DND-41 (cell line): ENCODE measurements at regions not wholly inside any gene's neighbourhood (a gene's known extent, or its start where the extent isn't known, plus 50 kb on each side); places are given as distances from the start of the nearest gene placed in this dataset.

Source experiments
- ATAC-seq: fragments of 200-7000 bp; cut with Tn5 transposase; 3 replicates; pipeline ENCODE4 v1.9.1; 2021; ENCODE audit warnings: low read depth; ENCODE audit not compliant: insufficient read depth
- DNase-seq: peaks from one replicate; pipeline ENCODE4 v3.0.0-alpha.2; 2020
- H2AFZ ChIP-seq: 2 replicates; pipeline ENCODE4 v1.6.0; 2012; ENCODE audit warnings: low read depth, low read length
- H3K27ac ChIP-seq: 2 replicates; pipeline ENCODE4 v1.5.1; 2012; ENCODE audit warnings: low read length, inconsistent platforms
- H3K27me3 ChIP-seq: fragments of 200-600 bp; sonication (generic); 2 replicates; pipeline ENCODE4 v1.6.0; 2012; ENCODE audit warnings: low read length, mild to moderate bottlenecking, inconsistent platforms; ENCODE audit not compliant: insufficient read depth, poor library complexity
- H3K36me3 ChIP-seq: 2 replicates; pipeline ENCODE4 v1.5.1; 2012; ENCODE audit warnings: low read length, inconsistent platforms; ENCODE audit not compliant: insufficient read depth
- H3K4me1 ChIP-seq: 2 replicates; pipeline ENCODE4 v1.5.1; 2012; ENCODE audit warnings: mild to moderate bottlenecking, low read length; ENCODE audit not compliant: insufficient read depth
- H3K4me2 ChIP-seq: 2 replicates; pipeline ENCODE4 v1.6.0; 2012; ENCODE audit warnings: mild to moderate bottlenecking, moderate library complexity, low read length, inconsistent platforms; ENCODE audit not compliant: insufficient read depth
- H3K4me3 ChIP-seq, 2 experiments: fragments of 200-600 bp in 1 of 2; shearing (Covaris generic) in 1 of 2; 2 replicates each; pipeline ENCODE4 v1.5.1; 2012 to 2016; ENCODE audit warnings: inconsistent platforms in 2 of 2, low read length in 2 of 2, mild to moderate bottlenecking in 2 of 2, low read depth in 1 of 2, moderate library complexity in 1 of 2
- H3K79me2 ChIP-seq: 2 replicates; pipeline ENCODE4 v1.6.0; 2012; ENCODE audit warnings: low read length, inconsistent platforms; ENCODE audit not compliant: insufficient read depth
- H3K9ac ChIP-seq: 2 replicates; pipeline ENCODE4 v1.6.0; 2012; ENCODE audit warnings: low read depth, mild to moderate bottlenecking, inconsistent platforms, low read length, moderate library complexity
- H3K9me3 ChIP-seq: 2 replicates; pipeline ENCODE4 v1.5.1; 2012; ENCODE audit warnings: low read length, moderate library complexity, mild to moderate bottlenecking, inconsistent platforms; ENCODE audit not compliant: insufficient read depth, severe bottlenecking
- H4K20me1 ChIP-seq: 2 replicates; pipeline ENCODE4 v1.6.0; 2012; ENCODE audit warnings: low read length; ENCODE audit not compliant: insufficient read depth
- CTCF ChIP-seq: IDR thresholded peaks from 2 replicates; pipeline ENCODE4 v1.5.1; 2012; ENCODE audit warnings: borderline replicate concordance, low read length, moderate library complexity, mild to moderate bottlenecking; ENCODE audit not compliant: poor library complexity, severe bottlenecking; ENCODE audit errors: extremely low read depth
- EZH2 ChIP-seq: IDR thresholded peaks from 3 replicates; pipeline ENCODE4 v1.6.1; 2012; ENCODE audit warnings: borderline replicate concordance, low read depth, mild to moderate bottlenecking, moderate library complexity, low read length, inconsistent platforms; ENCODE audit not compliant: severe bottlenecking

DNA sequence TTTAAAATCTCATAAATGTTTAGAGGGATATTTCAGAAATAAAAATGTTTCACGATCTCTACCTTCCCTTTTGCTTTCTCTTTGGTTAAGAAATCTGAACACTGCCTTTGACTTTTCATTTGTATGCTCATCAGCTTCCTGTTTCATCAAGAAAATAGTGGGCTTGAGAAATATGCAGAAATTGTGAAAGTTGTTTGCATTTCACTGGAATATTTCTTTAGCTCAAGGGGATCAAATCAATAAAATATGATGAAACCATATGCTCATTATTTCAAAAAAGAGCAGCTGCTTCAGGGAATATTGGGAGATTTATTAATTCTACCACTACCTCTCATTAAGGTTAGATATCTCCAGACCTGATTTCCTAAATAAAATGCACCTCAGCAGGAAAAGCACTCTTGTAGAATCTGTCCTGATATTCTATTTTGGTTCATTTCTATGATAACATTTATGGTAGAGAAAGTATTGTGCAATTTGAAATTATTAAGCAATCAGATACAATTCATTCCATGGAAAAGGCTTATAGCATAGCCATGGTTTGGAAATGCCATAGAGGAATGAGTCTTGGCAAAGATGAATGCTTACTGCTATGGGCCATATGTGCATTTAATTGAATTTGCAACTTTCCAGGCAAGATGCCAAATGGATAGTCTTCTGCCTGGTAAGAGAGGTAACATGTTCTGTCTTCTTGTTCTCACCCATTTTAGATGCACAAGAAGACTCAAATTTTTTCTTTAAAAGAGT, 212.6 kb upstream of the SLC16A7 start:
- no peaks in the 10 kb centered on the region for H3K36me3 ChIP-seq
- H4K20me1 ChIP-seq, result no peaks in the 10 kb centered on the region
- no peak overlapping the region for H3K9ac ChIP-seq
- no peak overlapping the region for H3K27ac ChIP-seq
- no peak overlapping the region for H3K4me3 ChIP-seq
- H3K79me2 ChIP-seq, result no peaks in the 10 kb centered on the region
- ATAC-seq (no peak), DNase-seq (no peak)
- no peaks in the 10 kb centered on the region for H3K27me3 ChIP-seq
- no peaks in the 10 kb centered on the region for H3K4me1 ChIP-seq
- H2AFZ ChIP-seq, result no peak overlapping the region
- TF ChIP-seq CTCF (no peak), EZH2 (no peak)
- no peaks in the 10 kb centered on the region for H3K9me3 ChIP-seq
- no peak overlapping the region for H3K4me2 ChIP-seq

GRCh38 chr12:59382282-59383078, 213.3 kb upstream of the SLC16A7 start:
- no peak for TF ChIP-seq EZH2
- TF ChIP-seq CTCF, result no peak
- Histone ChIP-seq H3K9me3 (no peaks in the 10 kb centered on the region), H3K4me2 (no peak overlapping the region), H4K20me1 (no peaks in the 10 kb centered on the region), H3K27ac (no peak overlapping the region), H2AFZ (no peak overlapping the region), H3K27me3 (no peaks in the 10 kb centered on the region), H3K36me3 (no peaks in the 10 kb centered on the region), H3K9ac (no peak overlapping the region), H3K4me1 (no peaks in the 10 kb centered on the region), H3K79me2 (no peaks in the 10 kb centered on the region), H3K4me3 (no peak overlapping the region)
- no peak for DNase-seq
- ATAC-seq, result no peak

DNA sequence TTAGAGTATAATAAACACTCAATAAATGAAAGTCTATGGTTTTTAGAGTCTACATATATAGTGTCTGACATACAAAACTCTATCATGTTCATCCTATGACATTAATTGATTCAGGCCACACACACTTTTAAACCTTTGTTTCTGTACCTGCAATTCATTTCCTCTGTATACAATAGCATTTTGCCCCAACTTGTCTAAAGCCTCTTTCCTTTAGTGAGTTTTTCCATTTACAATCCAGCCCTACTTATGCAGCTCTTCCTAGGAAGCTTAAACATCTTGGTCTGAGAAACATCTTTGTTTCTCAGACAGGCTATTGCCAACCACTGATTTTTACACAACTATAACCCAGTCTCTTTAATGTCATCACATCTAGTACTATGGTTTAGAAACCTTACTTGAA, 214.7 kb upstream of the SLC16A7 start:
- TF ChIP-seq EZH2, result no peak
- no peak for TF ChIP-seq CTCF
- Histone ChIP-seq H3K36me3 (no peaks in the 10 kb centered on the region), H3K4me3 (no peak overlapping the region)

More for the DNA sequence above, 214.7 kb upstream of the SLC16A7 start:
- no peak overlapping the region for H2AFZ ChIP-seq
- DNase-seq (no peak), ATAC-seq (no peak)
- H3K79me2 ChIP-seq, result no peaks in the 10 kb centered on the region
- no peak overlapping the region for H3K27ac ChIP-seq
- H3K9me3 ChIP-seq, result no peaks in the 10 kb centered on the region
- no peaks in the 10 kb centered on the region for H3K4me1 ChIP-seq
- H3K4me2 ChIP-seq, result no peak overlapping the region
- no peak overlapping the region for H3K9ac ChIP-seq
- H3K27me3 ChIP-seq, result no peaks in the 10 kb centered on the region
- H4K20me1 ChIP-seq, result no peaks in the 10 kb centered on the region
